ENCODE measurements at regions not wholly inside any gene's neighbourhood (a gene's known extent, or its start where the extent isn't known, plus 50 kb on each side); places are given as distances from the start of the nearest gene placed in this dataset.

DNA sequence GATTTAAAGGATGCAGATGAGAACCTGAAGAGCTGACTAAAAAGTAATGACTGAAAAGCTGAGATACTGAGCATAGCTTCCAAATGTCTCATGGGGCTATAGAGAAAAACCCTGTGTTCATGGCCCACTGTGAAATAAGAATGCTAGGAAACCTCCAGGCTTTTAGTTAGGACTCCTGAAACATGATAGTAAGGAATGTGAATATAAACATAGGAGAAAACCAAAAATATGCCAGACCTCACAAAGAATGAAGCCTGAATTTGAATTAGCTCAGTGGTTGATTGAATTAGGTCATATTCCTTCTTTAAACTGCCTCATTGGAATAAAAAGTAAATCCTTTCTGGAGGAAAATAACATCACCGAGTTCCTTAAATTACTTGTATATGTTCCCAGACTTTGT, 194.5 kb upstream of the NXPH2 start:
- Histone ChIP-seq H3K9me3 (ENCODE audit: control insufficient read depth in 4 of 4, insufficient read depth in 3 of 4, low read length in 3 of 4) (peaks cover 0 to 4% (median 0%) of the 10 kb centered on the region in 4 donors), H3K9ac (ENCODE audit: insufficient read depth in 1 of 2, low read length in 2 of 2) (no peak overlapping the region), H3K4me1 (ENCODE audit: control insufficient read depth in 5 of 5, insufficient read depth in 5 of 5, low read length in 5 of 5) (no peaks in the 10 kb centered on the region), H3K27me3 (ENCODE audit: control insufficient read depth in 3 of 3, insufficient read depth in 3 of 3, low read length in 2 of 3) (no peaks in the 10 kb centered on the region), H3K27ac (ENCODE audit: low read depth in 1 of 2, low read length in 1 of 2) (no peak overlapping the region), H3K36me3 (ENCODE audit: control insufficient read depth in 4 of 4, insufficient read depth in 4 of 4, low read length in 4 of 4) (no peaks in the 10 kb centered on the region), H3K4me3 (no peak overlapping the region)
- DNase-seq (no peak), ATAC-seq (ENCODE audit: insufficient read depth, low FRiP score) (no peak)
- WGBS, 2 donors: 80 to 90% methylated on average over 1 of the region's 1 CpG
- no peak for TF ChIP-seq CTCF (IDR thresholded peaks at IDR 0.05; ENCODE audit: control extremely low read depth, extremely low read depth)

DNA sequence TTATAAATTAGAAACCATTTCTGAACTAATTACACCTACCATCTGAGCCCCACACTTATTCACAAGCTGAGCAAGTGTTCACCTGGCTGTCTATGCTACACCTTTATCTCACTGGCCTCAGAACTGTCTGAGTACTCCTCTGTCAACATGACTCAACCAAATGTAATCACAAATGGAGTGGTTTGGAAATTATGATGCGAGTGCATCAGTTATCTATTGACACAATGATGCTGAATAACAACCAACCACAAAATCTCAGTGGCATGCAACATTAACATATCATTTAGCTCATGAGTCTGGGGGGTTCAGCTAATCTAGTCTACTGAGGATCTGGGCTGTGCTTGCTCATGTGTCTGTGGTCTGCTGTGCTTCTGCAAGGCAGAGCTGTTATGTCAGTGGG, 184.2 kb upstream of the NXPH2 start:
- WGBS, 2 donors: 84 to 93% methylated on average over 1 of the region's 1 CpG

DNA sequence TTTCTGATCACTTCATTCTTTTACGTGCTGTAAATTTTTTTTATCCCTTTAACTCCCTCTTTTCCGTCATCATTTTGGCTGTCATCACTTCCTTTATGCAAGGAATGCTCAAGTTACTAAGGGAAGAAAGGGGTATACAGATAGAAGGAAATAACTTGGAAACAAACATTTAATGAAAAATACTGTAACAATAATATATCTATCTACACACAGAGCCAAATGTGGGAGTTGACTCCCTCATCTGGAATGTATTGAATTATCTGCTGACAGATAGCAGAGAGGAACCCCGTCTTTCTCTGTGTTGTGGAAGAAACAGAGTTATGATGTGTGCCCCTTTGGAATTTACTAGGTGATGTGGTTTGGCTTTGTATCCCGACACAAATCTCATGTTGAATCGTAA, 182.5 kb upstream of the NXPH2 start:
- DNase-seq (no peak), ATAC-seq (ENCODE audit: insufficient read depth, low FRiP score) (no peak)
- Histone ChIP-seq H3K27me3 (ENCODE audit: control insufficient read depth in 3 of 3, insufficient read depth in 3 of 3, low read length in 2 of 3) (no peaks in the 10 kb centered on the region), H3K4me1 (ENCODE audit: control insufficient read depth in 5 of 5, insufficient read depth in 5 of 5, low read length in 5 of 5) (no peaks in the 10 kb centered on the region), H3K36me3 (ENCODE audit: control insufficient read depth in 4 of 4, insufficient read depth in 4 of 4, low read length in 4 of 4) (no peaks in the 10 kb centered on the region), H3K9ac (ENCODE audit: insufficient read depth in 1 of 2, low read length in 2 of 2) (no peak overlapping the region), H3K4me3 (no peak overlapping the region), H3K9me3 (ENCODE audit: control insufficient read depth in 4 of 4, insufficient read depth in 3 of 4, low read length in 3 of 4) (no peaks in the 10 kb centered on the region), H3K27ac (ENCODE audit: low read depth in 1 of 2, low read length in 1 of 2) (no peak overlapping the region)
- no peak for TF ChIP-seq CTCF (IDR thresholded peaks at IDR 0.05; ENCODE audit: control extremely low read depth, extremely low read depth)
- 69 to 75% methylated on average over 5 of the region's 5 CpGs for WGBS, 2 donors

More for the DNA sequence above, 184.2 kb upstream of the NXPH2 start:
- H3K9ac ChIP-seq (ENCODE audit: insufficient read depth in 1 of 2, low read length in 2 of 2): no peak overlapping the region
- H3K4me1 ChIP-seq (ENCODE audit: control insufficient read depth in 5 of 5, insufficient read depth in 5 of 5, low read length in 5 of 5): no peaks in the 10 kb centered on the region
- H3K27ac ChIP-seq (ENCODE audit: low read depth in 1 of 2, low read length in 1 of 2): no peak overlapping the region
- no peak for ATAC-seq (ENCODE audit: insufficient read depth, low FRiP score)
- H3K9me3 ChIP-seq (ENCODE audit: control insufficient read depth in 4 of 4, insufficient read depth in 3 of 4, low read length in 3 of 4): no peaks in the 10 kb centered on the region
- no peaks in the 10 kb centered on the region for H3K27me3 ChIP-seq (ENCODE audit: control insufficient read depth in 3 of 3, insufficient read depth in 3 of 3, low read length in 2 of 3)
- no peak overlapping the region for H3K4me3 ChIP-seq
- DNase-seq: no peak
- no peaks in the 10 kb centered on the region for H3K36me3 ChIP-seq (ENCODE audit: control insufficient read depth in 4 of 4, insufficient read depth in 4 of 4, low read length in 4 of 4)
- TF ChIP-seq CTCF (IDR thresholded peaks at IDR 0.05; ENCODE audit: control extremely low read depth, extremely low read depth): no peak

DNA sequence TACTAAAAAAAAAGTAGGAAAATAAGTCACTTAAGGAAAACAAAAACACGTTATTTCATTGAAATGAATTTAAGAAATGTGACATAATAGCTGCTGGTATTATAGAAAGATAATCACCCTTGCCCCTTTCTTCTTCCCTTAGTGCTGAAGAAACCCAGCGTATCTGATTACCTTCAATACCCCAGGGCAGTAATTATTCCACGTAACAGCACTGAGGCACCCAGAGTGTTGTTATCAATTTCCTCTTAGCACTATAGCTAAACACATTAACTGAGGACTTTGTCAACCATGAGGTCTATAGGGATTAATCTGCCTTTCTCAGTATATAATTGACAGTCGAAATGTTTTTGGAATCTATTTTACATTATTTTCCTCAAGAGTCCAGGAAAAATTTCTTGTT, 180.0 kb upstream of the NXPH2 start:
- H3K4me1 ChIP-seq (ENCODE audit: control insufficient read depth in 5 of 5, insufficient read depth in 5 of 5, low read length in 5 of 5): no peaks in the 10 kb centered on the region
- H3K4me3 ChIP-seq: no peak overlapping the region
- 79 to 86% methylated on average over 4 of the region's 4 CpGs for WGBS, 2 donors
- DNase-seq (no peak), ATAC-seq (ENCODE audit: insufficient read depth, low FRiP score) (no peak)
- no peak overlapping the region for H3K9ac ChIP-seq (ENCODE audit: insufficient read depth in 1 of 2, low read length in 2 of 2)
- H3K9me3 ChIP-seq (ENCODE audit: control insufficient read depth in 4 of 4, insufficient read depth in 3 of 4, low read length in 3 of 4): no peaks in the 10 kb centered on the region
- H3K27ac ChIP-seq (ENCODE audit: low read depth in 1 of 2, low read length in 1 of 2): no peak overlapping the region
- TF ChIP-seq CTCF (IDR thresholded peaks at IDR 0.05; ENCODE audit: control extremely low read depth, extremely low read depth): no peak
- H3K36me3 ChIP-seq (ENCODE audit: control insufficient read depth in 4 of 4, insufficient read depth in 4 of 4, low read length in 4 of 4): no peaks in the 10 kb centered on the region
- H3K27me3 ChIP-seq (ENCODE audit: control insufficient read depth in 3 of 3, insufficient read depth in 3 of 3, low read length in 2 of 3): no peaks in the 10 kb centered on the region

All from lung (tissue), 11 donors.